BE2C (cell line): ENCODE measurements at regions not wholly inside any gene's neighbourhood (a gene's known extent, or its start where the extent isn't known, plus 50 kb on each side); places are given as distances from the start of the nearest gene placed in this dataset.

Experiments used
- DNase-seq: peaks from one replicate; pipeline ENCODE4 v3.0.0-alpha.2; 2020
- H3K27me3 ChIP-seq: fragments of 250-450 bp; sonication (Bioruptor Pico); 2 replicates; pipeline ENCODE4 v1.5.1; 2020; ENCODE audit warnings: mild to moderate bottlenecking
- H3K36me3 ChIP-seq: fragments of 250-450 bp; sonication (Bioruptor Pico); 2 replicates; pipeline ENCODE4 v1.5.1; 2020; ENCODE audit warnings: mild to moderate bottlenecking
- H3K4me1 ChIP-seq: fragments of 250-450 bp; sonication (Bioruptor Pico); 2 replicates; pipeline ENCODE4 v1.5.1; 2020
- H3K4me3 ChIP-seq: 2 replicates; pipeline ENCODE4 v1.5.1; 2011; ENCODE audit warnings: low read depth, low read length
- H3K9me3 ChIP-seq: fragments of 250-450 bp; sonication (Bioruptor Pico); 2 replicates; pipeline ENCODE4 v1.5.1; 2020
- CTCF ChIP-seq: IDR thresholded peaks from 2 replicates; pipeline ENCODE4 v1.5.1; 2012; ENCODE audit warnings: mild to moderate bottlenecking, low read depth, low read length

GRCh38 chr22:49161002-49161850, 666.4 kb downstream of the BRD1 start:
- no peaks in the 10 kb centered on the region for H3K36me3 ChIP-seq
- H3K4me1 ChIP-seq = no peaks in the 10 kb centered on the region
- H3K4me3 ChIP-seq = no peak overlapping the region
- H3K9me3 ChIP-seq = no peaks in the 10 kb centered on the region; the same call in 1 of the 2 replicates
- TF ChIP-seq CTCF = no peak
- H3K27me3 ChIP-seq = no peaks in the 10 kb centered on the region
- DNase-seq = no peak

GRCh38 chr22:49160261-49161001, 667.2 kb downstream of the BRD1 start:
- Histone ChIP-seq H3K4me1 (no peaks in the 10 kb centered on the region), H3K9me3 (no peaks in the 10 kb centered on the region; the same call in 1 of the 2 replicates), H3K4me3 (no peak overlapping the region), H3K27me3 (no peaks in the 10 kb centered on the region), H3K36me3 (no peaks in the 10 kb centered on the region)
- DNase-seq = no peak
- TF ChIP-seq CTCF = no peak

GRCh38 chr22:49159711-49160110, 668.0 kb downstream of the BRD1 start:
- H3K36me3 ChIP-seq = no peaks in the 10 kb centered on the region
- TF ChIP-seq CTCF = no peak
- no peaks in the 10 kb centered on the region for H3K27me3 ChIP-seq
- no peaks in the 10 kb centered on the region; the same call in 1 of the 2 replicates for H3K9me3 ChIP-seq
- H3K4me3 ChIP-seq = no peak overlapping the region
- DNase-seq = no peak
- no peaks in the 10 kb centered on the region for H3K4me1 ChIP-seq

- H3K4me3 ChIP-seq = no peak overlapping the region
Observed at GRCh38 chr22:49158741-49159564, 668.7 kb downstream of the BRD1 start.

More at GRCh38 chr22:49158741-49159564, 668.7 kb downstream of the BRD1 start:
- Histone ChIP-seq H3K4me1 (no peaks in the 10 kb centered on the region), H3K9me3 (no peaks in the 10 kb centered on the region; the same call in 1 of the 2 replicates), H3K27me3 (no peaks in the 10 kb centered on the region), H3K36me3 (no peaks in the 10 kb centered on the region)
- TF ChIP-seq CTCF = no peak
- no peak for DNase-seq
